SK-N-SH treated with all-trans-retinoic acid at 6 μM for 48 hours (cell line): ENCODE measurements at regions not wholly inside any gene's neighbourhood (a gene's known extent, or its start where the extent isn't known, plus 50 kb on each side); places are given as distances from the start of the nearest gene placed in this dataset.

ENCODE experiments used
- ATAC-seq: fragments of 200-7000 bp; cut with Tn5 transposase; 3 replicates; pipeline ENCODE4 v1.9.1; 2020; ENCODE audit warnings: mild to moderate bottlenecking, moderate library complexity
- ARNTL ChIP-seq: fragments of 450-650 bp; formaldehyde crosslinking; IDR thresholded peaks from 2 replicates; pipeline ENCODE4 v1.5.0; 2020; ENCODE audit warnings: low read depth, mild to moderate bottlenecking, moderate library complexity, borderline replicate concordance
- BACH2 ChIP-seq: fragments of 250-450 bp; sonication (Bioruptor Pico); IDR thresholded peaks from 2 replicates; pipeline ENCODE4 v1.9.0; 2021; ENCODE audit warnings: mild to moderate bottlenecking, borderline replicate concordance
- CSDC2 ChIP-seq: fragments of 250-450 bp; sonication (Bioruptor Pico); IDR thresholded peaks from 2 replicates; pipeline ENCODE4 v1.5.0; 2020; ENCODE audit warnings: mild to moderate bottlenecking, moderate library complexity
- ESRRG ChIP-seq: fragments of 250-450 bp; sonication (Bioruptor Pico); IDR thresholded peaks from 2 replicates; pipeline ENCODE4 v1.6.1; 2021; ENCODE audit warnings: mild to moderate bottlenecking
- ISL1 ChIP-seq: fragments of 250-450 bp; sonication (Bioruptor Pico); IDR thresholded peaks from 2 replicates; pipeline ENCODE4 v2.1.2; 2022; ENCODE audit warnings: mild to moderate bottlenecking, moderate library complexity
- OSR1 ChIP-seq: fragments of 250-450 bp; sonication (Bioruptor Pico); IDR thresholded peaks from 2 replicates; pipeline ENCODE4 v1.8.0; 2022; ENCODE audit warnings: moderate library complexity, mild to moderate bottlenecking, inconsistent platforms
- PPARA ChIP-seq: fragments of 250-450 bp; sonication (Bioruptor Pico); IDR thresholded peaks from 2 replicates; pipeline ENCODE4 v1.5.0; 2020; ENCODE audit warnings: mild to moderate bottlenecking, borderline replicate concordance
- RARB ChIP-seq: fragments of 250-450 bp; sonication (Bioruptor Pico); IDR thresholded peaks from 2 replicates; pipeline ENCODE4 v1.8.0; 2021; ENCODE audit warnings: mild to moderate bottlenecking, moderate library complexity
- SNAI2 ChIP-seq: fragments of 250-450 bp; sonication (Bioruptor Pico); IDR thresholded peaks from 2 replicates; pipeline ENCODE4 v1.5.0; 2020; ENCODE audit warnings: mild to moderate bottlenecking, moderate library complexity
- TCF4 ChIP-seq: fragments of 250-450 bp; sonication (Bioruptor Pico); IDR thresholded peaks from 2 replicates; pipeline ENCODE4 v1.8.0; 2021; ENCODE audit warnings: mild to moderate bottlenecking, moderate library complexity, borderline replicate concordance
- TOX ChIP-seq: fragments of 250-450 bp; sonication (Bioruptor Pico); IDR thresholded peaks from 2 replicates; pipeline ENCODE4 v1.8.0; 2021; ENCODE audit warnings: mild to moderate bottlenecking, moderate library complexity, borderline replicate concordance
- ZC3H10 ChIP-seq: fragments of 250-450 bp; sonication (Bioruptor Pico); IDR thresholded peaks from 2 replicates; pipeline ENCODE4 v1.5.1; 2021; ENCODE audit warnings: mild to moderate bottlenecking, moderate library complexity
- ZFP3 ChIP-seq: fragments of 250-450 bp; sonication (Bioruptor Pico); IDR thresholded peaks from 2 replicates; pipeline ENCODE4 v1.5.0; 2020; ENCODE audit warnings: mild to moderate bottlenecking, moderate library complexity
- ZFP30 ChIP-seq: fragments of 450-650 bp; formaldehyde crosslinking; IDR thresholded peaks from 2 replicates; pipeline ENCODE4 v1.5.0; 2022; ENCODE audit warnings: mild to moderate bottlenecking, moderate library complexity
- ZNF8 ChIP-seq: fragments of 450-650 bp; formaldehyde crosslinking; IDR thresholded peaks from 2 replicates; pipeline ENCODE4 v1.5.0; 2020; ENCODE audit warnings: mild to moderate bottlenecking, moderate library complexity
- TF ChIP-seq, protein P1 (sequence below): fragments of 250-450 bp; sonication (Bioruptor Pico); IDR thresholded peaks from 2 replicates; pipeline ENCODE4 v1.5.1; 2021; ENCODE audit warnings: mild to moderate bottlenecking, moderate library complexity
- TF ChIP-seq, protein P2 (sequence below): fragments of 250-450 bp; sonication (Bioruptor Pico); IDR thresholded peaks from 2 replicates; pipeline ENCODE4 v1.8.0; 2020; ENCODE audit warnings: mild to moderate bottlenecking, moderate library complexity, borderline replicate concordance
- TF ChIP-seq, protein P3 (sequence below): fragments of 250-450 bp; sonication (Bioruptor Pico); IDR thresholded peaks from 2 replicates; pipeline ENCODE4 v1.5.0; 2020; ENCODE audit warnings: mild to moderate bottlenecking, moderate library complexity

DNA sequence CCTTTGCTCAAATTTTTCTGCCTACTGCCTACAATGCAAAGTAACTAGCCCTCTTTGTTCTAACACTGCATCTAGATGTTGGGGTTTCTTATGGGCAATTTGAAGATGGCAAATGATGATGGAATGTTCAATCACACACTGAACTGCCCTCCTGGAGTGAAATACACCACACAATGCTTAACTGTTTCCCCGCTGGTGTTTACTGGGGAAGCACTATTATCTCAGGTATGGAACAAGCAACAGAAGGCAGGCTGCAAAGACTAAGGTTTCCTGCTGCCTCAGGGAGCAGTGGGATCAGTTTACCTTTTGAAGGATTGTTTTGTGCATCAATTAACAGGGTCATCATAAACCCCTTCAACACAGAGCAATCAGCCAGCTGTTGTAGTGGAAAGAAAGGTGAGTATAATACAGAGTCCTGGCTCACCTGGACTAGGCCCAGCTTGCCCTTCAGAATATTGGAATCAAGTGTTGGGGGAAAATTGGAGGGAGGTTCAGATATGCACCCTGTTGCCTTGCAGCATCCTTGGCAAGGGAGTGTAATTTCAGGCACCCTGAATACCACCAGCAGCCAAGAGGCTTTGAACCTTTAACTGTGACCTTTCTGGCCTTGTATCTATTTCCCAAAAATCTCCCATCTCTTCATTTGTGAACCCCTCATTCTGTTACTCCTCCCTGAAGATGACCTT lies 105.4 kb upstream of the CDH11 start (continued):
- TF ChIP-seq, protein P1, sequence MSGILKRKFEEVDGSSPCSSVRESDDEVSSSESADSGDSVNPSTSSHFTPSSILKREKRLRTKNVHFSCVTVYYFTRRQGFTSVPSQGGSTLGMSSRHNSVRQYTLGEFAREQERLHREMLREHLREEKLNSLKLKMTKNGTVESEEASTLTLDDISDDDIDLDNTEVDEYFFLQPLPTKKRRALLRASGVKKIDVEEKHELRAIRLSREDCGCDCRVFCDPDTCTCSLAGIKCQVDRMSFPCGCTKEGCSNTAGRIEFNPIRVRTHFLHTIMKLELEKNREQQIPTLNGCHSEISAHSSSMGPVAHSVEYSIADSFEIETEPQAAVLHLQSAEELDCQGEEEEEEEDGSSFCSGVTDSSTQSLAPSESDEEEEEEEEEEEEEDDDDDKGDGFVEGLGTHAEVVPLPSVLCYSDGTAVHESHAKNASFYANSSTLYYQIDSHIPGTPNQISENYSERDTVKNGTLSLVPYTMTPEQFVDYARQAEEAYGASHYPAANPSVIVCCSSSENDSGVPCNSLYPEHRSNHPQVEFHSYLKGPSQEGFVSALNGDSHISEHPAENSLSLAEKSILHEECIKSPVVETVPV (CRISPR knock-in tag), result no peak
- no peak for TF ChIP-seq BACH2 (CRISPR knock-in tag)
- TF ChIP-seq, all 23 proteins: peak for 0

DNA sequence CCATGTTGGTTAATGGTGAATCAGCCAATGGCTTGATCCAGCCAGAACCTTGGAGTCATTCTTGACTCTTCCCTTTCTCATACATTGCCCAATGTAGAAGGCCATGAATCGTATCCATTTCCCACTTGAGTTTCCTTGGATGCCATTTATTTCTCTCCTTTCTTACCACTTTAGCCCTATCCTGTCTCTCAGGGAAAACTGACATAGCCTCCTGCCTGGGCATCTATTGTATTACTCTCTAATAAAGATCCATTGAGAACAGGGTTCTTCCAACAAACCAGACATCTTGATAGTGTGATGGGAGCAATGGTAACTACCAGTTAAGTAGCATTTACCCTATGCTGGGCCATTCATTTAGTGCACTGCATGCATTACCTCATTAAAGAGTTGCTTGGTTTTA lies 104.2 kb upstream of the CDH11 start:
- TF ChIP-seq, protein P2, sequence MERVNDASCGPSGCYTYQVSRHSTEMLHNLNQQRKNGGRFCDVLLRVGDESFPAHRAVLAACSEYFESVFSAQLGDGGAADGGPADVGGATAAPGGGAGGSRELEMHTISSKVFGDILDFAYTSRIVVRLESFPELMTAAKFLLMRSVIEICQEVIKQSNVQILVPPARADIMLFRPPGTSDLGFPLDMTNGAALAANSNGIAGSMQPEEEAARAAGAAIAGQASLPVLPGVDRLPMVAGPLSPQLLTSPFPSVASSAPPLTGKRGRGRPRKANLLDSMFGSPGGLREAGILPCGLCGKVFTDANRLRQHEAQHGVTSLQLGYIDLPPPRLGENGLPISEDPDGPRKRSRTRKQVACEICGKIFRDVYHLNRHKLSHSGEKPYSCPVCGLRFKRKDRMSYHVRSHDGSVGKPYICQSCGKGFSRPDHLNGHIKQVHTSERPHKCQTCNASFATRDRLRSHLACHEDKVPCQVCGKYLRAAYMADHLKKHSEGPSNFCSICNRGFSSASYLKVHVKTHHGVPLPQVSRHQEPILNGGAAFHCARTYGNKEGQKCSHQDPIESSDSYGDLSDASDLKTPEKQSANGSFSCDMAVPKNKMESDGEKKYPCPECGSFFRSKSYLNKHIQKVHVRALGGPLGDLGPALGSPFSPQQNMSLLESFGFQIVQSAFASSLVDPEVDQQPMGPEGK (CRISPR knock-in tag), result no peak
- no peak for TF ChIP-seq BACH2 (CRISPR knock-in tag)
- TF ChIP-seq TOX (CRISPR knock-in tag), result no peak
- TF ChIP-seq, protein P1 (CRISPR knock-in tag), result no peak
- no peak for TF ChIP-seq ZC3H10 (CRISPR knock-in tag)
- TF ChIP-seq, protein P3, sequence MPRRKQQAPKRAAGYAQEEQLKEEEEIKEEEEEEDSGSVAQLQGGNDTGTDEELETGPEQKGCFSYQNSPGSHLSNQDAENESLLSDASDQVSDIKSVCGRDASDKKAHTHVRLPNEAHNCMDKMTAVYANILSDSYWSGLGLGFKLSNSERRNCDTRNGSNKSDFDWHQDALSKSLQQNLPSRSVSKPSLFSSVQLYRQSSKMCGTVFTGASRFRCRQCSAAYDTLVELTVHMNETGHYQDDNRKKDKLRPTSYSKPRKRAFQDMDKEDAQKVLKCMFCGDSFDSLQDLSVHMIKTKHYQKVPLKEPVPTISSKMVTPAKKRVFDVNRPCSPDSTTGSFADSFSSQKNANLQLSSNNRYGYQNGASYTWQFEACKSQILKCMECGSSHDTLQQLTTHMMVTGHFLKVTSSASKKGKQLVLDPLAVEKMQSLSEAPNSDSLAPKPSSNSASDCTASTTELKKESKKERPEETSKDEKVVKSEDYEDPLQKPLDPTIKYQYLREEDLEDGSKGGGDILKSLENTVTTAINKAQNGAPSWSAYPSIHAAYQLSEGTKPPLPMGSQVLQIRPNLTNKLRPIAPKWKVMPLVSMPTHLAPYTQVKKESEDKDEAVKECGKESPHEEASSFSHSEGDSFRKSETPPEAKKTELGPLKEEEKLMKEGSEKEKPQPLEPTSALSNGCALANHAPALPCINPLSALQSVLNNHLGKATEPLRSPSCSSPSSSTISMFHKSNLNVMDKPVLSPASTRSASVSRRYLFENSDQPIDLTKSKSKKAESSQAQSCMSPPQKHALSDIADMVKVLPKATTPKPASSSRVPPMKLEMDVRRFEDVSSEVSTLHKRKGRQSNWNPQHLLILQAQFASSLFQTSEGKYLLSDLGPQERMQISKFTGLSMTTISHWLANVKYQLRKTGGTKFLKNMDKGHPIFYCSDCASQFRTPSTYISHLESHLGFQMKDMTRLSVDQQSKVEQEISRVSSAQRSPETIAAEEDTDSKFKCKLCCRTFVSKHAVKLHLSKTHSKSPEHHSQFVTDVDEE (CRISPR knock-in tag), result no peak
- no peak for TF ChIP-seq ARNTL (CRISPR knock-in tag)
- no peak for TF ChIP-seq ZFP3 (CRISPR knock-in tag)
- no peak for TF ChIP-seq CSDC2
- TF ChIP-seq ISL1 (CRISPR knock-in tag), result no peak
- TF ChIP-seq TCF4 (CRISPR knock-in tag), result no peak
- no peak for TF ChIP-seq SNAI2 (CRISPR knock-in tag)
- no peak for TF ChIP-seq ZNF8 (CRISPR knock-in tag)
- no peak for TF ChIP-seq OSR1 (CRISPR knock-in tag)
- ATAC-seq, result no peak

DNA sequence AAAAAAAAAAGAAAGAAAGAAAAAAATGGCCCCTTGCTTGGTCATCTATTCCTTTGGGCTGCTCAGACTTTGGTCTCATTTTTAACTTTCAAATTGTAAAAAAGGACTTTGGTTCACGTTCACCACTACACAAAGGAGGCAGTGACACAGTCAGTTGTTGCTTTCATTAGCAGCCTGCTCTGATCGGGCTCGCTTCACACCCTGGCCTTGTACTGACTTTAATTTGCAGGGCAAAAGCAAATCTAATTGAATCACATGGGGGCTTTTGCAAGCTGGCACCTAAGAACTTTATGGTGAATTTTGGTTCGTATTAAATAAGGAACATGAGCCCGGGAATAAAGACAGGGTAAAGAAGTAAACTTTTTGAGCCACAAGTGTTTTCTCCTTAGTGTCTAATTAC lies 103.6 kb upstream of the CDH11 start:
- TF ChIP-seq RARB (CRISPR knock-in tag), result no peak
- TF ChIP-seq ESRRG (CRISPR knock-in tag), result no peak
- no peak for TF ChIP-seq PPARA (CRISPR knock-in tag)
- TF ChIP-seq, all 23 proteins: peak for 0
- no peak for ATAC-seq

DNA sequence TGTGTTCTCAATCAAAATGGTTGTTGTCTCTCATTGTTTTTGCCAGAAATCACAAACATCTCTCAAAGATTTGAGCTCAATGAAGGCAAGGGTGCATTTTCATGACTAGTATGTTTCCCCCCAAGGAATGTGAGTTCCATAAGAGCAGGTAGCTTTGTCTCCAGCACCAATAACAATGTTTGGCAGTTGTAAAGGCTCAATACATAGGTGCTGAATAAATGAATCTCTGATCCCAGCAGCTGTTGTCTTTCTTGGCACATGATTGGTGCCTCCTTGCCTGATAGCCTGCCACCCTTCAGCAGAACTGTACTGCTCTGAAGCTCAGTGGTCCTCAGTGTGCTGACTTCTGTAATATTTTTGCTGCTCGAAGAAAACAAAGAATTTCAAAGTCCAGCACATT lies 103.1 kb upstream of the CDH11 start:
- TF ChIP-seq, protein P2 (CRISPR knock-in tag), result no peak
- TF ChIP-seq OSR1 (CRISPR knock-in tag) (no peak), ZFP30 (CRISPR knock-in tag) (no peak), SNAI2 (CRISPR knock-in tag) (no peak), ESRRG (CRISPR knock-in tag) (no peak), BACH2 (CRISPR knock-in tag) (no peak), ISL1 (CRISPR knock-in tag) (no peak), ZC3H10 (CRISPR knock-in tag) (no peak)
- TF ChIP-seq, protein P3 (CRISPR knock-in tag), result no peak
- TF ChIP-seq, all 23 proteins: peak for 0
- no peak for ATAC-seq
